ENCODE measurements at regions not wholly inside any gene's neighbourhood (a gene's known extent, or its start where the extent isn't known, plus 50 kb on each side); places are given as distances from the start of the nearest gene placed in this dataset.

- TF ChIP-seq MEIS1 (CRISPR knock-in tag; IDR thresholded peaks at IDR 0.05; ENCODE audit: borderline replicate concordance) (no peak), ZBTB20 (tag by site-specific recombination; IDR thresholded peaks at IDR 0.05) (no peak), ZNF670 (tag by site-specific recombination; IDR thresholded peaks at IDR 0.05; ENCODE audit: low read depth) (no peak), PRDM6 (tag by site-specific recombination; IDR thresholded peaks at IDR 0.05) (no peak), KLF9 (tag by site-specific recombination; IDR thresholded peaks at IDR 0.05; ENCODE audit: low read depth) (no peak), ZNF366 (tag by site-specific recombination; conservative IDR thresholded peaks at IDR 0.05) (no peak), ZSCAN16 (tag by site-specific recombination; IDR thresholded peaks at IDR 0.05) (no peak), ZNF473 (tag by site-specific recombination; IDR thresholded peaks at IDR 0.05) (no peak), ZBTB8A (tag by site-specific recombination; IDR thresholded peaks at IDR 0.05) (no peak), ZNF596 (tag by site-specific recombination; IDR thresholded peaks at IDR 0.05) (no peak), ZNF830 (tag by site-specific recombination; IDR thresholded peaks at IDR 0.05; ENCODE audit: low read depth) (no peak), ZNF704 (tag by site-specific recombination; IDR thresholded peaks at IDR 0.05) (no peak), ZNF138 (tag by site-specific recombination; IDR thresholded peaks at IDR 0.05; ENCODE audit: borderline replicate concordance) (no peak), ZNF843 (tag by site-specific recombination; IDR thresholded peaks at IDR 0.05) (no peak)
- Histone ChIP-seq H3K4me3 (ENCODE audit: low read depth, low read length) (no peak overlapping the region), H3K36me3 (ENCODE audit: control insufficient read depth in 2 of 2, insufficient read depth in 1 of 2, low read length in 2 of 2) (no peaks in the 10 kb centered on the region), H3K4me1 (ENCODE audit: control insufficient read depth, insufficient read depth, low read length) (no peaks in the 10 kb centered on the region), H3K9me3 (ENCODE audit: control insufficient read depth, insufficient read depth, low read depth, low read length) (no peaks in the 10 kb centered on the region), H3K27ac (ENCODE audit: extremely low read depth, low read depth, low read length) (no peak overlapping the region)
- CTCF ChIA-PET: interaction anchor here (0.7 to 1.3 kb wide), 2 partner anchors 27 to 259 kb away, joined by 3 to 4 read pairs; no protein-coding TSS in a partner anchor
- POLR2A ChIA-PET: no interaction called here
Observed at GRCh38 chr7:116332766-116333165, 122.4 kb downstream of the TES start.

- ChIA-PET POLR2A (no interaction called here), CTCF (no interaction called here)
- Histone ChIP-seq H3K9me3 (ENCODE audit: control insufficient read depth, insufficient read depth, low read depth, low read length) (no peaks in the 10 kb centered on the region), H3K4me3 (ENCODE audit: low read depth, low read length) (no peak overlapping the region), H3K4me1 (ENCODE audit: control insufficient read depth, insufficient read depth, low read length) (no peaks in the 10 kb centered on the region), H3K27ac (ENCODE audit: extremely low read depth, low read depth, low read length) (no peak overlapping the region), H3K36me3 (ENCODE audit: control insufficient read depth in 2 of 2, insufficient read depth in 1 of 2, low read length in 2 of 2) (no peaks in the 10 kb centered on the region)
- no peak for TF ChIP-seq ZNF121 (tag by site-specific recombination; IDR thresholded peaks at IDR 0.05)
- no peak for TF ChIP-seq ZSCAN30 (tag by site-specific recombination; IDR thresholded peaks at IDR 0.05)
- no peak for TF ChIP-seq REST (tag by site-specific recombination; IDR thresholded peaks at IDR 0.05)
- TF ChIP-seq BCL6B (tag by site-specific recombination; IDR thresholded peaks at IDR 0.05): no peak
- no peak for TF ChIP-seq MYNN (tag by site-specific recombination; IDR thresholded peaks at IDR 0.05; ENCODE audit: borderline replicate concordance)
- no peak for TF ChIP-seq ZNF596 (tag by site-specific recombination; IDR thresholded peaks at IDR 0.05)
- no peak for TF ChIP-seq ZNF776 (tag by site-specific recombination; IDR thresholded peaks at IDR 0.05; ENCODE audit: borderline replicate concordance)
- no peak for TF ChIP-seq HIC1 (tag by site-specific recombination; IDR thresholded peaks at IDR 0.05)
- no peak for TF ChIP-seq HOXA7 (CRISPR knock-in tag; IDR thresholded peaks at IDR 0.05; ENCODE audit: borderline replicate concordance)
- TF ChIP-seq ATF2 (tag by site-specific recombination; IDR thresholded peaks at IDR 0.05; ENCODE audit: low read depth): no peak
- no peak for TF ChIP-seq ZNF473 (tag by site-specific recombination; IDR thresholded peaks at IDR 0.05)
Observed at GRCh38 chr7:116334555-116334954, 124.2 kb downstream of the TES start.
